Lower leg skin (tissue), 3 donors: ENCODE measurements at regions not wholly inside any gene's neighbourhood (a gene's known extent, or its start where the extent isn't known, plus 50 kb on each side); places are given as distances from the start of the nearest gene placed in this dataset.

Source experiments
- CTCF ChIP-seq, 3 donors: fragments of 450-650 bp; IDR thresholded peaks; one replicate each; pipeline ENCODE4 v1.5.1; 2016; ENCODE audit warnings: antibody characterized with exemption in 3 of 3, mild to moderate bottlenecking in 3 of 3, moderate library complexity in 2 of 3
- POLR2A ChIP-seq, 2 donors: fragments of 450-650 bp; IDR thresholded peaks; one replicate each; pipeline ENCODE4 v1.6.1; 2016 to 2017; ENCODE audit warnings: antibody characterized with exemption in 2 of 2, mild to moderate bottlenecking in 1 of 2, moderate library complexity in 1 of 2

- no peak for TF ChIP-seq CTCF (IDR thresholded peaks at IDR 0.05)
- TF ChIP-seq POLR2A (IDR thresholded peaks at IDR 0.05) = no peak
These were observed 79.7 kb upstream of the KCNMA1 start for GRCh38 chr10:77717336-77717735.
